Dedifferentiated amniotic fluid mesenchymal stem cell (primary cell): ENCODE measurements at regions not wholly inside any gene's neighbourhood (a gene's known extent, or its start where the extent isn't known, plus 50 kb on each side); places are given as distances from the start of the nearest gene placed in this dataset.

Experiments used
- DNase-seq: peaks from one replicate; pipeline ENCODE4 v3.0.0-alpha.2; 2016; ENCODE audit errors: extremely low spot score

- DNase-seq: no peak
Observed at GRCh38 chr11:101401245-101401644, 182.6 kb downstream of the TRPC6 start.

DNA sequence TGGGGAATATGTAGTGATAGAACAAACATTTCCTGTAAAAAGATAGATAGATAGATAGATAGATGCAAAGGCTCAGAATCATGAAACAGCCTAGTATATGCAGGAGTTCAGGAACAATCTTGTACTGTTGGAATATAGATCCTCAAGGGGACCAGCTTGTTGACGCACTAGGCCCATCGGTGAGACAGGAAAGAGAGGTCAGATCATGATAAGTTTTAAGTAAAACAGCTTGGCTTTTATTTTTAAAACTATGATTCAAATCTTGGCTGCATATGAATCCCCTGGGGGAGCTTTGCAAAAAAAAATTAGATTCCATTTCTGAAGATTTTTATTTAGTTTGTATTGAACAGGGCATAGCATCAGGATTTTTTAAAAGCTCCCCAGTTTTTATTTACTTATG lies 185.8 kb downstream of the TRPC6 start:
- no peak for DNase-seq

GRCh38 chr11:101390539-101390938 lies 193.3 kb downstream of the TRPC6 start:
- DNase-seq: no peak

DNA sequence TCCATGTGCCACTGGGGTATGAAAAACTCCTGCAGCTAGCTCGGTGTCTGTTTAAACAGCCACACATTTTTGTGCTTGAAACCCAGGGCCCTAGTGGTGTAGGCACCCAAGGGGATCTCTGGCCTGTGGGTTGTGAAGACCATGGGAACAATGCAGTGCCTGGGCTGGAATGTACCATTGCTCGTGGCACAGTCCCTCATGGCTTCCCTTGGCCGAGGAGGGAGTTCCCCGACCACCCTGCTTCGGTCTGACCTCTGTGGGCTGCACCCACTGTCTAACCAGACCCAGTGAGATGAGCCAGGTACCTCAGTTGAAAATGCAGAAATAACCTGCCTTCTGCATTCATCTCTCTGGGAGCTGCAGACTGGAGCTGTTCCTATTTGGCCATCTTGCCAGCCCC lies 214.0 kb downstream of the TRPC6 start:
- no peak for DNase-seq

GRCh38 chr11:101363706-101364275 lies 220.0 kb downstream of the TRPC6 start:
- no peak for DNase-seq

GRCh38 chr11:101362643-101363042 lies 221.2 kb downstream of the TRPC6 start:
- DNase-seq: no peak

- DNase-seq: no peak
Observed at GRCh38 chr11:101357771-101358170, 226.0 kb downstream of the TRPC6 start.

- no peak for DNase-seq
Observed at GRCh38 chr11:101354801-101355200, 225.2 kb upstream of the PGR start.

GRCh38 chr11:101348786-101349185 lies 219.2 kb upstream of the PGR start:
- no peak for DNase-seq

GRCh38 chr11:101346591-101346990 lies 217.0 kb upstream of the PGR start:
- DNase-seq: peak; percentile 62

DNA sequence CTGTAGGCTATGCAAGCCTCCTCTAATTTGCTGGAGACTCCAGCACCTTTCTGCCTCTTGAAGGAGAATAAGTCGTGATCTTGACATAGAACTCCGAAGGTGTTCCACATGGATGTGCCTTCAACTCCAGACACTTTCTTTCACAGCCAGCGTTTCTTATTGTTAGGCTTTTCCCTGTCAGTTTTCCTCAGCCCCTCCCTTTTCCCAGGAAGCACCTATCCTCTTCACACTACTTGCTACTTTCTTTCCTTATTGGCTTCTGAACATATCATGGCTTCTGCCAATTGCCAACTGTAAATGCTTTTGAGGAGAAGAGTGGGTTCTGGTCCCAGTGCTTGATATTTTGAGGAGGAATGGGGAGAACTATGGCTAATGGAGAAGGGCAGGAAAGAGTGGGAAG lies 216.3 kb upstream of the PGR start:
- DNase-seq: no peak

GRCh38 chr11:101342307-101342706 lies 212.7 kb upstream of the PGR start:
- no peak for DNase-seq

DNA sequence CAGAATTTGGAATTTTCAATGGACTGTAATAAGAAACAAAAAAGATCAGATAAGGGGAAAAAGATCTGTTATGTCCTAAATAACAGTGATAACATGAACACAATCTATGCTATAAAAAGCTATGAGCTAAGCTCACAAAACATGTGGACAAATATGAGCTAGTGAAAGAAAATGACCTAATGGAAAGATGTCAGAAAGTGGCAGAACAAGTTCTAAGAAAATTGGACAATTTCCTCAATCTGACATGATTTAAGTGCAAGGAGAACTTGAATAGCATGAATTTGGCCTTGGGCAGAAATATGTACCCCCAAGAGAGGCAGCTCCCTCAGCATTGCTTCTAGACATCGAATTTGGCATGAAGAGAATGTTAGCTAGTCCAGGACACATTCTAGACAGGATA lies 212.0 kb upstream of the PGR start:
- no peak for DNase-seq

DNA sequence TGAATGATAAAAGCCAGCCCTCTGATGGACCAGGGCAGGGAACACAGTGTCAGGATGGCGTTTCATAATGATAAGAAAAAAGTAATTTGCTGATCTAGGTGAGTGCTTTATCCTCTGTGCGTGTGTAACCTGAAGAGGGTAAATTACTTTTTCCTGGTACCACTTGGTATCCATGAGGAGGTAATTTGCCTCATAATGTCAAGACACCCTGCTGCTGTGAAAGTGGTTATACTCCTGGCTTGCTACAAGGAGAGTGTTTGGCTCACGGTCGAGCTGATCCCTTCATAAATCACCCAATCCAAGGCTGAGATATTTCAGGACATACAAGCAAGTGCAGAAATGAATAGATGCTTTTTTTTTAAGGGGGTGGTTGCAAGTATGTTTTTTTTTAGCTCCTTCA lies 207.2 kb upstream of the PGR start:
- no peak for DNase-seq

GRCh38 chr11:101336155-101336554 lies 206.5 kb upstream of the PGR start:
- DNase-seq: no peak

DNA sequence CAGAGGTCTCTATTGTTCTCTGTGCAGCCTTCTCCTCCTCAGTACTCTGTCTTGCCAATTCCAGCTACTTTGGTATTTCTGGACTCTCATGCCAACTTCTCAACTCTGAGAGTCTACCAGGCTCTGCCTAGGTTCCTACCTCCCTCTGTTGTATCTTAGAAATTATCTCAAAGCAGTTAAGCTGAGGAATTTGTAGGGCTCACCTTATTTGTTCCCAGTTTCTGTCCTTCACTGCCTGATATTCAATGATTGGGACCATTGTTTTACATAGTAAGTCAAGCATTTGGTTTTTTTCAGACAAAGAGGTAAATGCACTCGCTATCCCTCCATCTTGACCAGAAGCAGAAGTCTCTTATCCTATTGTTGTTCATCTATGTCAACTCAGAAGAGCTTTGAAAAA lies 205.0 kb upstream of the PGR start:
- DNase-seq: no peak

GRCh38 chr11:101331411-101331810 lies 201.8 kb upstream of the PGR start:
- no peak for DNase-seq

- no peak for DNase-seq
Observed at GRCh38 chr11:101327908-101328307, 198.3 kb upstream of the PGR start.

DNA sequence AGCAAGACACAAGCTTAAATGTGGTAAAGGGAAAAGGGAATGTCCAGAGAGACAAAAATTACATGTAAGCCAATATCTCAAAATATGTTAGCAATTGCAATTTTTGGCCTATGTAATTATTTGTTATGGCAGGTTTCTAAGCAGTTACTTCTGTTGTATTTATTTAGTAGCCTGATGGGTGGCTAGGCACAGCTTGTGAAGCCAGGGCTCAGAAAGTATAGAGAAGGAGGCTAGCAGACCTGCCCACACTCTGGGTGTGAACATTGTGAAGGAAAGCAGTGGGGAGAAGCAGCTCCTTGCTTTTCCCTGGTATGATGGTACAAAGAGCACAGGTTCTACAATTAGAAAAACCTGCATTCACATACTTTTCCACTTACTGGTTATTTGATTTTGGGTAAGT lies 196.5 kb upstream of the PGR start:
- no peak for DNase-seq

DNA sequence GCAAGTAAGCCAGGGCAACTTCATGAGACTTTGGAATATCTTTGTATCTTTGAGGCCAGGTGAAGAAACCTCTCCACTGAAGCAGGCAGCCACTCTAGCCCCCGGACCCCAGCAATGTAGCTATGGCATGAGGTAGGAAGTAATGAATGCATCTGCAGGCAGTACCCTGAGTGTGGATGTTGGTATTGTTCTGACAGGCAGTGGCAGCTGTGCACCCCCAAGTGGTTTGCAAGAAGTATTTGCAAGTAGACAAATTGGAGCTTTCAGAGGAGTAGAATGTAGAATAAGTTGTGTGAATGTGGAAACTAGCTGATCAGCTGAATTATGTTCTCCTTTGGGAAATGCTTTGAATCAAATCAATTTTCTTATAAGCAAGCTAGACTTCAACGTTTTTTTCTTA lies 194.4 kb upstream of the PGR start:
- no peak for DNase-seq

GRCh38 chr11:101321222-101321621 lies 191.6 kb upstream of the PGR start:
- no peak for DNase-seq

GRCh38 chr11:101306721-101307120 lies 177.1 kb upstream of the PGR start:
- DNase-seq: no peak

- no peak for DNase-seq
Observed at GRCh38 chr11:101305496-101305895, 175.9 kb upstream of the PGR start.

- no peak for DNase-seq
Observed at GRCh38 chr11:101299210-101299609, 169.6 kb upstream of the PGR start.

GRCh38 chr11:101296896-101297295 lies 167.3 kb upstream of the PGR start:
- DNase-seq: no peak
